GM23338 (cell line): ENCODE measurements at regions not wholly inside any gene's neighbourhood (a gene's known extent, or its start where the extent isn't known, plus 50 kb on each side); places are given as distances from the start of the nearest gene placed in this dataset.

Experiments
- CREB1 ChIP-seq: fragments of 250-450 bp; sonication (Bioruptor Pico); IDR thresholded peaks from 2 replicates; pipeline ENCODE4 v1.5.0; 2020; ENCODE audit warnings: low read depth, mild to moderate bottlenecking, moderate library complexity
- EZH2 ChIP-seq: fragments of 200-600 bp; sonication (generic); IDR thresholded peaks from one replicate; pipeline ENCODE4 v1.8.0; 2017; ENCODE audit warnings: antibody characterized with exemption, mild to moderate bottlenecking, low read depth; ENCODE audit not compliant: unreplicated experiment
- EZH2phosphoT487 ChIP-seq: fragments of 200-600 bp; sonication (generic); IDR thresholded peaks from one replicate; pipeline ENCODE4 v1.8.1; 2018; ENCODE audit warnings: antibody characterized with exemption; ENCODE audit not compliant: unreplicated experiment
- JUNB ChIP-seq: IDR thresholded peaks from one replicate; pipeline ENCODE4 v1.6.1; 2016; ENCODE audit warnings: antibody characterized with exemption; ENCODE audit not compliant: unreplicated experiment
- POLR2AphosphoS5 ChIP-seq: IDR thresholded peaks from 2 replicates; pipeline ENCODE4 v1.6.1; 2016; ENCODE audit warnings: antibody characterized with exemption, low read depth
- REST ChIP-seq: IDR thresholded peaks from one replicate; pipeline ENCODE4 v1.6.1; 2018; ENCODE audit warnings: antibody characterized with exemption; ENCODE audit not compliant: unreplicated experiment
- STAT1 ChIP-seq: IDR thresholded peaks from one replicate; pipeline ENCODE4 v1.6.1; 2016; ENCODE audit warnings: antibody characterized with exemption; ENCODE audit not compliant: unreplicated experiment
- ZNF331 ChIP-seq: fragments of 250-450 bp; sonication (Bioruptor Pico); IDR thresholded peaks from 2 replicates; pipeline ENCODE4 v1.5.0; 2020; ENCODE audit warnings: low read depth, mild to moderate bottlenecking, moderate library complexity
- ZNF462 ChIP-seq: fragments of 250-450 bp; sonication (Bioruptor Pico); IDR thresholded peaks from 2 replicates; pipeline ENCODE4 v1.5.0; 2020; ENCODE audit warnings: mild to moderate bottlenecking, moderate library complexity
- TF ChIP-seq, protein P1 (sequence below), 2 experiments: fragments of 200-600 bp in 1 of 2; sonication (generic) in 1 of 2; conservative IDR thresholded peaks; 2 replicates each; pipeline versions ENCODE4 v1.5.1 to v1.6.1; 2016 to 2017; ENCODE audit warnings: antibody characterized with exemption in 2 of 2, low read depth in 2 of 2, mild to moderate bottlenecking in 2 of 2, moderate library complexity in 1 of 2
- TF ChIP-seq, protein P2 (sequence below): IDR thresholded peaks from 2 replicates; pipeline ENCODE4 v1.6.1; 2016; ENCODE audit warnings: antibody characterized with exemption

DNA sequence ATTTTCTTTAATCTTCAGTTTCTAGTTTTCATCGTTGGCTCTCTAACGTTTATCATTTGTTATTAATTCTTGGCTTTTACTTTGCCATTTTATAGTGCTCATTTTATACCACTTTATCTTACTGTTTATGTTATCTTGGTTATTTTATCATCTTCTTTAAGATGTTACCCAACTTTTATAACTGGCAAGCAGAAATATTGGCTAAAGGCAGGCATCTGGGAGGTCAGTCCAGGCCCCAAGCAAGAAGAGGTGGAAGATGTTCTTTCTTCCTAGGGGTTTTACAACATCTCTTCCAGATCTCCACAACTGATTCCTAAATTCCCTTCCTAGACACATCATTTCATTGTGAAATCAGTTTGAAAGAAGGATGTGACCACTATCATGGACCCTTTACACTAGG lies 208.1 kb downstream of the AHR start:
- TF ChIP-seq JUNB (no peak), EZH2 (no peak), POLR2AphosphoS5 (no peak), EZH2phosphoT487 (no peak), CREB1 (CRISPR knock-in tag) (no peak), REST (no peak), ZNF462 (CRISPR knock-in tag) (no peak), ZNF331 (no peak), STAT1 (no peak)
- TF ChIP-seq, protein P1, sequence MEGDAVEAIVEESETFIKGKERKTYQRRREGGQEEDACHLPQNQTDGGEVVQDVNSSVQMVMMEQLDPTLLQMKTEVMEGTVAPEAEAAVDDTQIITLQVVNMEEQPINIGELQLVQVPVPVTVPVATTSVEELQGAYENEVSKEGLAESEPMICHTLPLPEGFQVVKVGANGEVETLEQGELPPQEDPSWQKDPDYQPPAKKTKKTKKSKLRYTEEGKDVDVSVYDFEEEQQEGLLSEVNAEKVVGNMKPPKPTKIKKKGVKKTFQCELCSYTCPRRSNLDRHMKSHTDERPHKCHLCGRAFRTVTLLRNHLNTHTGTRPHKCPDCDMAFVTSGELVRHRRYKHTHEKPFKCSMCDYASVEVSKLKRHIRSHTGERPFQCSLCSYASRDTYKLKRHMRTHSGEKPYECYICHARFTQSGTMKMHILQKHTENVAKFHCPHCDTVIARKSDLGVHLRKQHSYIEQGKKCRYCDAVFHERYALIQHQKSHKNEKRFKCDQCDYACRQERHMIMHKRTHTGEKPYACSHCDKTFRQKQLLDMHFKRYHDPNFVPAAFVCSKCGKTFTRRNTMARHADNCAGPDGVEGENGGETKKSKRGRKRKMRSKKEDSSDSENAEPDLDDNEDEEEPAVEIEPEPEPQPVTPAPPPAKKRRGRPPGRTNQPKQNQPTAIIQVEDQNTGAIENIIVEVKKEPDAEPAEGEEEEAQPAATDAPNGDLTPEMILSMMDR (conservative IDR thresholded peaks at IDR 0.05; ENCODE audit: low read depth in 2 of 2), result no peak
- TF ChIP-seq, protein P2, sequence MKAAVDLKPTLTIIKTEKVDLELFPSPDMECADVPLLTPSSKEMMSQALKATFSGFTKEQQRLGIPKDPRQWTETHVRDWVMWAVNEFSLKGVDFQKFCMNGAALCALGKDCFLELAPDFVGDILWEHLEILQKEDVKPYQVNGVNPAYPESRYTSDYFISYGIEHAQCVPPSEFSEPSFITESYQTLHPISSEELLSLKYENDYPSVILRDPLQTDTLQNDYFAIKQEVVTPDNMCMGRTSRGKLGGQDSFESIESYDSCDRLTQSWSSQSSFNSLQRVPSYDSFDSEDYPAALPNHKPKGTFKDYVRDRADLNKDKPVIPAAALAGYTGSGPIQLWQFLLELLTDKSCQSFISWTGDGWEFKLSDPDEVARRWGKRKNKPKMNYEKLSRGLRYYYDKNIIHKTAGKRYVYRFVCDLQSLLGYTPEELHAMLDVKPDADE, result no peak
